ENCODE measurements at regions not wholly inside any gene's neighbourhood (a gene's known extent, or its start where the extent isn't known, plus 50 kb on each side); places are given as distances from the start of the nearest gene placed in this dataset.
"Not testable (repeated sequence)": the region's sequence is repeated elsewhere in the genome, so short reads cannot be mapped to it uniquely, and the experiment has no call there.

DNA sequence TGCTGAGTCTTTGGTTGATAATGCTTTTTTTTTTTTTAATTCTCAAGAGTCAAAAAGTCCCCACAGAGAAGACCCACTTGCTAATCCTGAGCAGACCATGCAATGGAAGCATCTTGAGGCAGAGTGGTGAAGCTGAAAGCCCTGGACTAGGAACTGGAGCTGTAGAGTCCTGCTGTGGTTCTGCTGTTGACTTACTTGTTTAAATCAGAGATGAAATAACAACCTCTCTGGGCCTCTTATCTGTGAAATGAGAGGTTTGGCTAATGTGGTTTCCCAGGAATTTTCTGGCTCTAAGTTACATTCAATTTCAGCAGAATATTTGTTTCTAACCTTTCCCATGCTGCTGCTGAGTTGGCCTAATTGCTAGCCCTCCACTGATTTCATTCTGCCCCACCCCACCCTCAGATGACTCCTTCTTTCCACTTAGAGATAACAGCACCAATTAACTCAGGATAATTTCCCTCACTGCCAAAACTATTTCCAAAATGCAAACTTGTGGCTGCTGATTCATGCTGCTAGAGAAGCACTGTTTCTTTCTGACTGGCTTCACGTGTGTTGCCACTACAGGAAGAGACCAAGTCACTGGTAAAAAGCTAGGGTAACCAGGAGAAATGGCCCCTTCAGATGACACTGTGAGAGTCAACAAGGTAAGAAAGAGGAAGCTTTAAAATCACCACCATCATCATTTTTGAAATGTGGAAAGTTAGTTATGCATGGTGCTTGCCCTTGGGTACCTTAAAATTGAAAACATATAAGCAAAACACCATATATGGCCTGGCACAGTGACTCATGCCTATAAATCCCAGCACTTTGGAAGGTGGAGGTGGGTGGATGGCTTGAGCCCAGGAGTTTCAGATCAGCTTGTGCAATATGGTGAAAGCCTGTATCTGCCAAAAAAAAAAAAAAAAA, 326.4 kb downstream of the DCHS2 start:
- DNase-seq = no peak

DNA sequence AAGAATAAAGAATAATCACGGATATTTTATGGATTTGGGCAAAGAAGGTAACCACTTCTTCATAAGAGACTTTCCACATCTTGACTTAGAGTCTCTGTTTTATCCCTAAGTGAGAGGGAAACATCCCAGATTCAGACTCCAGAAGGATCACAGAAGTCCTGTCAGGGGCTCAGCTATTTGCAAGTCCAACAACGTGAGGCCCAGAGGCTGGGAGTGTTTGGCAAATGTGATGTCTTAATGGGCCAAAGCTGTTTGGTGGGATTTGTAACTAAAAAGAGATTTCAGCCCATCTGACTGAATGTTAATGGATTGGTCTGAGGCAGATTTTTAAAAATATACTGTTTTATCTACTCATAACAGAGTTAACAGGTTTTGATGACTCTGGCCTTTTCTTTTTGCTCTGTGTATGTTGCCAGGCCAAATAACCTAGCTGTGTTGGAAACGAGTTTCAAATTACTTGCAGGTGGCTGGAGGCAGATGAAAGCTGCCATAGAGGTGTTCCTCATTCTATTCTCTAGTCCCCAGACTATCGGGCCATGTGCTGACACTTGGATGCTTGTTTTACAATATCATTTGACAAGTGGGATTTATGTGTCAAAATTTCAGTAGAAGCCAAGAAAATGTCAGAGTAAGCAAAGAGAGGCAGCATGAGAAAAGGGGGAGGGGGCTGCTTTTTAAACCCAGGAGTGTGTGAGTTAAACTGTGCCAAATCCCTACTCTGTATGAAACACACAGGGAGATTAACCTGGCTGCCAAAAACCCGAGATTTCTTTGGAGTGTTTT, 330.9 kb downstream of the DCHS2 start:
- no peak for DNase-seq

DNA sequence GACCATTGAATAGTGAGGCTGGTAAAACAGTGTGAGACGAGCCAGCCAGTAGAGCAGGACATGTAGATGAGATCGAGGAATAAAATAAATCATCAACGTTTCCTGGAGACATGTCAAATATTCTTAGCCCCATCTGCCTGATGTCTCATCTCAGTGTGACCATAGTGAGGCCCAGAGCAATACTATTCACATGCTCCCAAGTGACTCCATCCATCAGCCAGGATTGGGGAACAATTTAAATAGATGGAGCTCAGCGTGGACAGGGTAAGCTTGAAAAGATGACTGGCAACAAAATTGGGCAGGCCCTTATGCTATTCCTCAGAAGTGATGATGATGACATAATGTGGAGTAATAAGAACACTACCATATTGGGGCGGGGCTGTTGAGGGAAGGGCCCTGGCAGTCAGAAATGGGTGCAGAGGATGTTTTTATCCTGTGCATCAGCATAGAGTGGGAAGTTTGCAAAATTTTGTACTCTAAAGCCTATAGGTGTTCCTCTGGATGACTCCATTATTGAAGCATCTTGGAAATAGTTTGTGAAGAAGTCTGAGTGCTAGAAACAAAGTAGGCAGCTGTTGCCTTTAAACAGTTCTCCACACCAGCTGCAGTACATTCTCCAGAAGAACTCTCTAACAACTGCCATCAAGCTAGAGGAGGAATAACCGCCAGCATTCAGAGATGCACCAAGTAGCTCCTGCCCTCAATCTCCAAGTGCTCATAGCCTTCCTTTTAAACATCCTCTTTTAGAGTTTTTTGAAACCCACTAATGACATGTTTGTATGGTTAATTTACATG, 333.0 kb downstream of the DCHS2 start:
- DNase-seq = no peak

DNA sequence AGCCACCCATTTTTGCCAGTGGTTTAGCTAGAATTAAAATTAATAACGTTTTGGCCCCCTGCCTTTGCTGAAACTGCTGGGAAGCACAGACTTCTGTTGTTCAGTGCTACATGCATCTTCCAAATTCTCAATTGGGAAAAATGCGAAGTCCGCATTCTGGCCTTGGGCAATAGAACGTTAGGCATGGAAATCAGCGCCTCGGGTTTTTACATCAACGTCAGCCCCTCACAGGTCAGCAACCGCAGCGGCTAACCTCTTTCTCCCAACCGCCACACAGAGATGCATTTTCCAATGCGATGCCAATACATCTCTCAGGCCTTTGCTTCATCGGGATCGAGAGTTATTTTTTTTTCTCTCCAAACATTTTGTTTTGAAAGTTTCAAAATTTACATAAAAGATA, 339.1 kb downstream of the DCHS2 start:
- DNase-seq = no peak

DNA sequence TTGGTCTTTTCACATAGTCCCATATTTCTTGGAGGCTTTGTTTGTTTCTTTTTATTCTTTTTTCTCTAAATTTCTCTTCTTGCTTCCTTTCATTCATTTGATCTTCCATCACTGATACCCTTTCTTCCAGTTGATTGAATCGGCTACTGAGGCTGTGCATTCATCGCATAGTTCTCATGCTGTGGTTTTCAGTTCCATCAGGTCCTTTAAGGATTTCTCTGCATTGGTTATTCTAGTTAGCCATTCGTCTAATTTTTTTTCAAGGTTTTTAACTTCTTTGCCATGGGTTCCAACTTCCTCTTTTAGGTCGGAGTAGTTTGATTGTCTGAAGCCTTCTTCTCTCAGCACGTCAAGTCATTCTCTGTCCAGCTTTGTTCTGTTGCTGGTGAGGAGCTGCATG, 342.4 kb downstream of the DCHS2 start:
- DNase-seq = not testable (repeated sequence)

DNA sequence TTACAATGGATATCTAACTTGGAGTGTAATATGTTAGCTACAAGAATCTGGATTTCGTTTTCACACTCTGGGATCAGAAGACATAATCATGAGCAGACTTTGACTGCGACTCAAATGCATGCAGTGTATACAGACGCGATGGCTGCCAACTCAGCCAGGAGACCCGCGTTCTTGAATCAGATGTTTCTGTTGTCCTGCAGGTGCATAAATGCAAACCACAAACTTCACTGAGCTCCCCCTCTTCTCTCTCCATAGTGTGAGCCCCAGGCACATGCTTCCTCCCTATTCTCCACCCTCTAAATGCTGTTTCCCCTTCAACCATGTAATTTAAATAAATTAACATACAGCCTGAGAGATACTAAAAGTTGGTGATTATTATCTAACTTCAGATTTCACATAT, 347.9 kb downstream of the DCHS2 start:
- no peak for DNase-seq

DNA sequence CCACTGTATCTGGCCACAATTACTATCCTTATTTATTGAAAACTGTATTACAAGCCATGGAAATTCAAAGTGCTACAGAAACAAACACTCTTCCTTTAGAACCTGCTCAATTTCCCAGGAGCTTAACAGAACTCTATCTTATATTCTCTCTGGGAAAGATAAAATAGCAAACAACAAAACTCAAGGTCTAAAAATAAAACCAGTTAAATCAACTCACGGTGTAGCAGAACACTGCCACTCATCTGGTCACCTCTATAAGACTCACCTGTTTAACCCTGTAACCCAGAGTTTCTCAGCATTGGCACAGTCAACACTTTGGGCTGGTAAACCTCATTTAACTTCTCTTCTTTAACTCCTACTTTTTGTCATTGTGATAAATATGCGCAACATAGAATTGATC, 348.9 kb downstream of the DCHS2 start:
- DNase-seq = no peak

DNA sequence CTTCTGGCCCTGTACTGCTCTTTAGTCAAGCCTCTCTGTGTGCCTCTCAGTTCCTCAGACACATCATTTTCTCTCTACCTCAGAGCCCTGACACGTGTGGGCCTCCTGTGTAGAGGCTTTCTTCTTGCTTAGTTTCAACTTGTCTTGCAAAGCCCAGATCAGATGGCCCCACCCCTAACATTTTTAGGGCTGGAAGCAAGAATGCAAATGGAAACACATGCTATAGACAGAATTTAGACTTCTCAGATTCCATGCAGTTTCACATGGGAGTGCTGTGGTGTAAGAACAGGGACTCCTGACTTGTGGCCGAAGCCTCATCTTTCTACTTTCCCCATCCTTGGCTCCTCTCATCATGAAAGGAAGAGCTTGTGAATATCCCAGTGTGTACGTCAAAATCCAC, 350.7 kb downstream of the DCHS2 start:
- DNase-seq = no peak

DNA sequence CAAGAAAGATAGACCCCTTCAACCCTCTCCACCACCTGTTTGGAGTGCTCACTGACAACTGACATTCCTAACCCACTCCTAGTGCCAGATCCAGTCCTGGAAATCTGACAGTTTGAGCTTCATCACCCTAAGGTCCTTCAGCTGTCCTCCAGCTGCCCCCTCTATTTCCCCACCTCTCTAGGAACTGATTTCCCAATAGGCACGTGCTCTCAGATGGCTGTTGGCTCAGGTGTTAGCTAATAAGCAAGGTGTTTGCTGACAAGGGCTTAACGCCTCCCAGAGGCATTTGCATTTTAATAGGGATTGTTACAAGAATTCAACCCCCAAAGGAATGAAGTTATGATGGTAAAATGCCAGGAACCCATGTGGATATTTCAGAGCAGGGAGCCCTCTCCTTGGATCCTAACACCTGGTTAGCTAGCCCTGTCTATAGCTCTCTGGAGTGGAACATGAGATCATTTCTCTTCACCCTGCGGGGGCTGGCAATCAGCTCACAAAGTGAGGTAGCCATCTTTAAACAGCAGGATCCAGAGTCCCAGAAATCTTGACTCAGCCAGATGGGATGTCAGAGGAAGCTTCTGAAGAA, 348.5 kb upstream of the SFRP2 start:
- DNase-seq = no peak

DNA sequence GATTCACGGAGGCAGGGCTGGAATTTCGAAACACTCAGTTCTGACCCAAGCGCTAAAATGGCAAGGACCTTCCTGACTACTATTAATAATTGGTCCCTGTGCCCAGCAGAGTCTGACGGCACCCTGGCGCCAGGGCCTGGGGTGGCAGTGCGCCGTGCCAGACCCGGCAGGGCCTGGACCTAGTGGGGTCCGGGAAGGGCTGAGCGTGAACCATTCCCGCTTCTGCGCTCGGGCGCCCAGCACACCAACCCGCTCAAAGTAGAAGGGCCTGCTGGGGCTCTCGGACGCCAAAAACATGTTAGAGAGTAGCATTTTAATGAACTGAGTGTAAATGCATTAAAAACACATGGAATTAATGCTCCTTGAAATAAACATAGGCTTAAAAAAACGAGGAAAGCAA, 346.7 kb upstream of the SFRP2 start:
- no peak for DNase-seq

DNA sequence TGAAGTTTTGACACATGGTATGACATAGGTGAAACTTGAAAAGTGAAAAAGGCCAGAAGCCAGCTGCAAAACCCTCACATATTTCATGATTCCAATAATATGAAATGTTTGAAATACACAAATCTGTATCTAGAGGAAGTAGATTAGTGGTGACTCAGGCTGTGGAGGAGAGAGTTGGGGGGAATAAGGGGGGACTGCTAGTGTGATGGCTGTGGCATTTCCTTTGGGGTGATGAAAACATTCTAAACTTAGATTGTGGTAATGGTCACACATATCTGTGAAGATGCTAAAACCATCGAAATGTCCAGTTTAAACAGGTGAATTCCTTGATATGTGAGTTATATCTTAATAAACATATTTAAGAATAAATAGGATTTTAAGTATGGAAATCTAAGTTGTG, 343.5 kb upstream of the SFRP2 start:
- DNase-seq = no peak

DNA sequence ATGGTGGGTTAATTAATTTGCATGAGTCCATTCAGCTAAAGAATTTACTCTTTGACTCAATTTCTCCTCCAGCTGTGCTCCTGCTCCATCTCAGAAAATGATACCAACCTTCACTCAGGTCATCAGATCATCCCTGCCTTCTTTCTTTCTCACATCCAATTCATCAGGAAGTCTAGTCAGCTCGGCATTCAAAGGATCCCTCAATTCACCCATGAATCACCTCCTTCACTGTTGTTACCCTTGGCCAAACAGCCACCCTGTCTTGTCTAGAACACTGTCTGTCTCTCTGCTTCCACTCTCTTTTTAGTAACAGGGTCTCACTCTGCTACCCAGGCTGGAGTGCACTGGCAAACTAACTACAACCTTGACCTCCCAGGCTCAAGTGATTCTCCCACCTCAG, 337.4 kb upstream of the SFRP2 start:
- DNase-seq = no peak

DNA sequence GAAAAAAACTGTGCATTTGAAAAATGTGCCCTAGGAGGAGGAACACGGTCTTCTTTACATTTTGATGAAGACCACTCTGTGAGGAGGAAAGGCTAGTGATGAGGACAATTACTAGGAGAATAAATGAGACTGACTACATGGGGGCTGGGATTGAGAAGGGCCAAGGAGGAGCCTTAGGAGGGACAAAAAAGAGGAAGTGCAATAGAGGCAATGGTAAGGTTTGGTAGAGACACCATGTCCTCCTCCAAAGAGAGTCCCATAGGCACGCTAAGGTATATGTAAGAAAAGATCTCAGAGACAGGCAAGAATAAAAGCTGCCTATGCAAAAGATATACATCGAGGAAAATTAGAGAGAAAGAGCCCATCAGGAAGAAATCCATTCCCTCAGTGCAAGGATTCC, 336.5 kb upstream of the SFRP2 start:
- DNase-seq = no peak

DNA sequence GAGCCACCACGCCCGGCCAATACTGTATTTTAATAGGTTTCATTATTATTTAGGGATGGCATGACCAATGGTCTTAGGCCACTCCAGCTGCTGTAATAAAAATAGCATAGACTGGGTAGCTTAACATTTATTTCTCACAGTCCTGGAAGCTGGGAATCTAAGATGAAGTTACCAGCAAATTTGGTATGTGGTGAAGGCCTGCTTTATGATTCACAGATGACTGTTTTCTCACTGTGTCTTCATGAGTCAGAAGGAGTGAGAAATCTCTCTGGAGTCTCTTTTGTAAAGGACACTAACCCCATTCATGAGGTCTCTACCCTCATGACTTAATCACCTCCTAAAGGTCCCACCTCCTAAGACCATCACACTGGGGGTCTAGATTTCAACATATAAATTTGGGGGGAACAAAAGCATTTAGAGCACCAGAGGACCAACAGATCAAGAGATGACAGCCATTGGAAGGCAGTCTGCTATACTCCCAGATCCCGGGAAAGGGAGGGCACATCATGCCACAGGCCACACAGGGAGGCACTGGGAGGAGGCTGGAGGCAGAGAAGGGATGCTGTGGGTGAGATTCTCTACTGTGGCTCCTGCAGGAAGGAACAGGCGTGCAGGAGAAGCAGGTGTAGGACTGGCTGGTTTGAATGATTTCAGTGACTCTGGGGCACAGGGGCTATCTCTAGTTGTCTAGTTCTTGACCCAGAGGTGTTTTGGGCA, 335.8 kb upstream of the SFRP2 start:
- DNase-seq = no peak

DNA sequence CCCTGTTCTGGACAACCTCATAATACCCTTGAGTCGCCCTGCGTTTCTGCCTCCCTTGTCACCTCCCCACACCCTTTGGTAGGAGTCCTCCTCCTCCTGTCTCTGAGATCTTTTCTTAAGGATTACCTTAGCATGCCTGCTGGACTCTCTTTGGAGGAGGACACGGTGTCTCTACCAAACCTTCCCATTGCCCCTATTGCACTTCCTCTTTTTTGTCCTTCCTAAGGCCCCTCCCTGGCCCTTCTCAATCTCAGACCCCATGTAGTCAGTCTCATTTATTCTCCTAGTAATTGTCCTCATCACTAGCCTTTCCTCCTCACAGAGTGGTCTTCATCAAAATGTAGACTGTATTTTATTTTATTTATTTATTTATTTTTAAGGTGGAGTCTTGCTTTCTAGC, 335.0 kb upstream of the SFRP2 start:
- no peak for DNase-seq

DNA sequence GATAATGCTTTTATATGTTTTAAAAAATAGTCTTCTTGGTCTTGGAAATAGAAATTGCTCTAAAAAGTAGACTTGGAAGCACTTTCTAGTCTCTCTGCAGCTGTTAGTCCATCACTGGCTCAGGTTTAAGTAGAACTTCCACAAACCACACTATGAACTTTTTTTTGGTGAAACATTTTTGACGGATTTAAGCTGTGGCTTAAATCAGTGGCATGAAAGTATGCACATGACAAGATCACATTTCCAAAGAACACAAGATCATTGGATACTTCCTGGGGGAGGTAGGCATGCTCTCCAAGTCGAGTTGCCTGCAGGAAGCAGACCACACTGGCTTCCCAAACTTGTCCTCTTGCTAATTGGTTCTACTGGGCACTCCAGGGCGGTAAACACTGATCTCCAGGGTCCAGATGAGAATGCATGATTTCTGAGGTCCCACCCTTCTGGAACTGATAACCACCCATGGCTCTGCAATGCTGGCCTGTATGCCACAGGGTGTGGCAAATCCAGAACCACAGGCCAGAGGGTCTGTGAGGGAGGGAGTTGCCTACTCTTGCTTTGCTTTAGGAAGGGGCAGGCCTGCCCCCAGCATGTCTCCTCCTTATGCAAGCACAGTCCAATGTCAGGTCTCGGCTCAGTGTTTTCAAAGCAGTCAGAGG, 331.9 kb upstream of the SFRP2 start:
- DNase-seq = no peak

DNA sequence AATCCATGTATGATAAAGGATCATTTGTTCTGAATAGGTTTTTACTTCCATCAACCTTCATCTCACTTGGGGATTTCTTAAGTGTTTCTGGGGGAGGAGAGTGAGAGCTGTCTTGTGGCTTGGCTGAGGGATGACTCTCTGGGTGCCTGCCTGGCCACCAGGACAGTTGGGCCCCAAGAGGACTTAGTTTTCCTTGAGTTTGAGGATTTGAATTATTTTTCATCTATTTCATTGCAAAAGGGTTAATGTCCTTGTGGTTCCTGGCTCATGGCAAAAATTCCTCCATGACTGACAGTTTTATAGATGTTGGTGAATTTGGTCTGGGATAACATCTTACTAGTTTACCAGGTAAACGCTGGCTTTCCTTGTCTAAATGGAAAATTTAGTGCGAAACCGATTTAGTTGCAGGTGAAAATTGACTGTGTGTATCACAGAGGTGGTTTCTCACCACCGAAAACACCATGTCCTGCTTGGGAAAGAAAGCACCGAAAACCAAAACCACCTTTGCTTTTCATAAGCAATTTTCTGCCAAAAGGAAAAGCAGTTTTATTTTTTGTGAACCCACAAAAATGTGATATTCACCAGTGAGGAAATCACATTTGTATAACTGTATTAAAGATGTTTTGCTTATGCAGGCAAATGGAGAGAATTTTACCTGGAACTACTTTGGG, 331.3 kb upstream of the SFRP2 start:
- DNase-seq = no peak

DNA sequence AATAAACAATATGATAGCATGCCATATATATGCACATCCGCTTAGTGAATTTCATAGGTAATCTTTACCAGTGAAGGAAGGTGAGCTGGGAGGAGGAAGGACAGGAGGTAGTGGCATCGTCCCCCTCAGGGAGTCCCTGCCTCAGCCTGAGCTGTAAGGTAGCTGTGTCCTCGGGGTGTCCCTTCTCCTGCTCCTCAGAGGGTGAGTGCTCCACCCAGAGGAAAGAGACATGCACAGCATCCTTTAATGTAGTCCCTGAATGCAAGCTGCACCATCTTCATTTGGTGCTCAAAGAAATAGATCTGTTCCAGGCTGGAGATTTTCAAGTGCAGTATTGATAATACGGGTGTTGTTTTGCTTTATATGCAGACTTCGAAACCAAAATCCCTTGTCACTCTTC, 330.4 kb upstream of the SFRP2 start:
- DNase-seq = no peak

DNA sequence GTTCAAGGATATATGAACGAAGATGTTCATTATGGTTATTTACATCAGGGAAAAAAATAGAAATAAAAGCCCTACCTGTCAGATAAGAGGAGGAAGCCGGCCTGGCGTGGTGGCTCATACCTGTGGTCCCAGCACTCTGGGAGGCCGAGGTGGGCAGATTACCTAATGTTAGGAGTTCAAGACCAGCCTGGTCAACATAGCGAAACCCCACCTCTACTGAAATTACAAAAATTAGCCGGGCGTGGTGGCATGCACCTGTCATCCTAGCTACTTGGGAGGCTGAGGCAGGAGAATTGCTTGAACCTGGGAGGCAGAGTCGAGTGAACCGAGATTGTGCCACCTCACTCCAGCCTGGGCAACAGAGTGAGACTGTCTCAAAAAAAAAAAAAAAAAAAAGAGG, 328.8 kb upstream of the SFRP2 start:
- not testable (repeated sequence) for DNase-seq

DNA sequence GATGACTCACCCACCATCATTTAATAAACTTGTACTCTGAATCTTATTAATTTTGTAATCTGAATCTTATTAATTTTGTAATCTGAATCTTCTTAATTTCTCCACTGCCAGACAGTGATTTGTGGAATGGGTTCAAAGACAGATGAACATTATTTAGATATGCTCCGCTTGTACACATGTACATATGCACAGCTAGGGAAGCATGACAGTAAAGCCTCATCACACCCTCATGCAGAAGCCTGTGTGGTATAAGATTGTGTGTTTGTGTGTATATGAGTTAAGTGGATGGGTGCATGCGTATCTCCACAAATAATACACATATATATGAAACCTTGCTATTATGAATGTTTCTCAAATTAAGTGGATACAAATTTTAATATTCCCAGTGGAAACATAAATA, 318.5 kb upstream of the SFRP2 start:
- DNase-seq = no peak

DNA sequence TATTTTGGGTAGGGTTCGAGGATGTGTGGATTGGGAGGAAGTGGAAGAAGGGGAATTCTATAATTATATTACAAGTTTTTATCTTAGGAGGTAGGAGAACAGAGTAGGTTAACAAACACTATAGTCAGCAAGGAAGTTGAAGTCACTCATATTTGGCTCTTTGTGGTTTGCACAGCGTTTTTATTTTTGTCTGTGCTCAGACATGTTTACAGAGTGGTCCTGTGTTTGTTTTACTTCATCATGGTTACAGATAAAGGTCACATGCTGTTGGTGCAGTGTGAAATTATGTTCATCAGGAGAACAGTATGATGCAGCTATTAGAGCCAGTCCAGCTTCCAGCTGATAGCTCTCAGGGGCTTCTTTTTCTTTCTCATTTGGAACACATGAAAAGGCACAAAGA, 299.9 kb upstream of the SFRP2 start:
- DNase-seq = no peak
